HepG2 (cell line): ENCODE measurements at regions not wholly inside any gene's neighbourhood (a gene's known extent, or its start where the extent isn't known, plus 50 kb on each side); places are given as distances from the start of the nearest gene placed in this dataset.

ENCODE experiments used
- ATAC-seq: fragments of 200-7000 bp; cut with Tn5 transposase; 3 replicates; pipeline ENCODE4 v1.9.1; 2020; ENCODE audit warnings: mild to moderate bottlenecking, moderate library complexity
- BruUV-seq: library from RNA; stranded (reverse); fragments of 400-500 nt; replicated peaks from 2 replicates; lab custom pipeline; 2021; lab: Mats Ljungman, UMichigan
- CTCF ChIA-PET: fragments of 300-600 bp; formaldehyde crosslinking; extraction: SDS; loops from one replicate; lab custom pipeline; 2021; ENCODE audit warnings: low total read pairs, inconsistent platforms, low intra/inter-chr PET ratio; lab: Yijun Ruan, JAX
- POLR2A ChIA-PET: fragments of 350-600 bp; sonication (Branson Sonifier 250); formaldehyde crosslinking; loops from one replicate; lab custom pipeline; 2020; ENCODE audit warnings: antibody characterized with exemption, inconsistent platforms; lab: Yijun Ruan, JAX
- DNase-seq: peaks from one replicate; pipeline ENCODE4 v3.0.0-alpha.2; 2015; ENCODE audit warnings: low spot score
- FAIRE-seq: peaks from 3 replicates; lab custom pipeline; 2011; peaks lifted over from hg19 to GRCh38; lab: Jason Lieb, UNC
- H2AFZ ChIP-seq: one replicate; pipeline ENCODE4 v1.6.1; 2011; ENCODE audit warnings: low read length, inconsistent platforms
- H3K27ac ChIP-seq: fragments of 300-600 bp; 3 replicates; pipeline ENCODE4 v1.8.0; 2011; ENCODE audit warnings: mixed run types, mild to moderate bottlenecking, mixed read lengths, low read length, inconsistent platforms; ENCODE audit not compliant: insufficient read depth; ENCODE audit errors: extremely low read length
- H3K27me3 ChIP-seq, 2 experiments: fragments of 200-600 bp in 1 of 2; 2 replicates in 1 of 2; 3 replicates in 1 of 2; pipeline versions ENCODE4 v1.6.0 to v1.8.0; 2011; ENCODE audit warnings: low read length in 2 of 2, mild to moderate bottlenecking in 2 of 2, moderate library complexity in 2 of 2, inconsistent platforms in 1 of 2; ENCODE audit not compliant: insufficient read depth in 2 of 2, control insufficient read depth in 1 of 2
- H3K36me3 ChIP-seq, 2 experiments: fragments of 200-600 bp in 1 of 2; replicated peaks in 1 of 2; 2 replicates in 1 of 2; 3 replicates in 1 of 2; pipeline versions ENCODE4 v1.5.1 to v1.8.0; 2011; ENCODE audit warnings: low read length in 2 of 2, inconsistent platforms in 1 of 2; ENCODE audit not compliant: insufficient read depth in 2 of 2, control insufficient read depth in 1 of 2
- H3K4me1 ChIP-seq: 2 replicates; pipeline ENCODE4 v1.5.1; 2012; ENCODE audit warnings: low read length, inconsistent platforms; ENCODE audit not compliant: insufficient read depth
- H3K4me2 ChIP-seq: 2 replicates; pipeline ENCODE4 v1.6.0; 2011; ENCODE audit warnings: low read depth, low read length, inconsistent platforms
- H3K4me3 ChIP-seq, 3 experiments: fragments of 200-600 bp in 1 of 3; sonication (generic), shearing (Covaris generic) in 1 of 3; replicated peaks in 1 of 3; 2 replicates each; pipeline ENCODE4 v1.5.1; 2011 to 2016; ENCODE audit warnings: low read length in 3 of 3, inconsistent platforms in 2 of 3, low read depth in 2 of 3, mild to moderate bottlenecking in 2 of 3, control low read depth in 1 of 3, mixed read lengths in 1 of 3; ENCODE audit not compliant: insufficient read depth in 1 of 3
- H3K79me2 ChIP-seq: one replicate; pipeline ENCODE4 v1.6.1; 2011; ENCODE audit warnings: low read length, inconsistent platforms; ENCODE audit not compliant: insufficient read depth
- H3K9ac ChIP-seq: 2 replicates; pipeline ENCODE4 v1.6.0; 2011; ENCODE audit warnings: mild to moderate bottlenecking, low read depth, low read length, inconsistent platforms; ENCODE audit not compliant: insufficient read depth
- H3K9me3 ChIP-seq: 2 replicates; pipeline ENCODE4 v1.5.1; 2012; ENCODE audit warnings: mild to moderate bottlenecking, low read length
- H4K20me1 ChIP-seq: 2 replicates; pipeline ENCODE4 v1.6.0; 2011; ENCODE audit warnings: inconsistent platforms, mild to moderate bottlenecking, low read length, moderate library complexity; ENCODE audit not compliant: insufficient read depth
- KLF13 ChIP-seq: sonication (generic); formaldehyde crosslinking; IDR thresholded peaks from 2 replicates; pipeline ENCODE4 v1.4.0; 2020; ENCODE audit warnings: mild to moderate bottlenecking, missing genetic modification reagents
- MAFG ChIP-seq: sonication (generic); formaldehyde crosslinking; IDR thresholded peaks from 2 replicates; pipeline ENCODE4 v1.5.1; 2020; ENCODE audit warnings: mild to moderate bottlenecking, missing genetic modification reagents
- MIXL1 ChIP-seq: IDR thresholded peaks from 2 replicates; pipeline ENCODE4 v1.6.1; 2016
- PBX2 ChIP-seq: IDR thresholded peaks from 2 replicates; pipeline ENCODE4 v1.6.1; 2016; ENCODE audit warnings: control low read depth
- RBFOX2 ChIP-seq: fragments of 200-400 bp; formaldehyde crosslinking; IDR thresholded peaks from 2 replicates; pipeline ENCODE4 v1.6.1; 2017; ENCODE audit warnings: low read depth, mild to moderate bottlenecking, low read length
- SRSF9 ChIP-seq: fragments of 200-400 bp; formaldehyde crosslinking; IDR thresholded peaks from 2 replicates; pipeline ENCODE4 v1.6.1; 2018; ENCODE audit warnings: borderline replicate concordance, mild to moderate bottlenecking, low read depth, low read length; ENCODE audit not compliant: insufficient read depth, poor library complexity, severe bottlenecking
- ZNF232 ChIP-seq: sonication (generic); formaldehyde crosslinking; IDR thresholded peaks from 2 replicates; pipeline ENCODE4 v1.4.0; 2020; ENCODE audit warnings: missing genetic modification reagents, borderline replicate concordance
- in situ Hi-C: cut with HindIII; loops from 2 replicates; pipeline ENCODE4 v1.10.0; 2017; ENCODE audit warnings: low pct_unique_long_range_greater_than_20kb; ENCODE audit not compliant: extremely low pct_ligation_motif_present
- intact Hi-C: fragments of 100-400 bp; cut with micrococcal nuclease; formaldehyde crosslinking; loops from one replicate; pipeline ENCODE4 v1.10.0; 2022; ENCODE audit not compliant: unreplicated experiment
- TF ChIP-seq, protein P1 (sequence below): sonication (generic); formaldehyde crosslinking; IDR thresholded peaks from 2 replicates; pipeline ENCODE4 v1.5.0; 2020; ENCODE audit warnings: mild to moderate bottlenecking, missing genetic modification reagents

GRCh38 chr20:40341561-40341960 lies 347.5 kb downstream of the MAFB start:
- Histone ChIP-seq H3K27me3 (no peaks in the 10 kb centered on the region), H3K4me2 (no peak overlapping the region), H4K20me1 (no peaks in the 10 kb centered on the region), H3K36me3 (no peaks in the 10 kb centered on the region), H3K27ac (no peak overlapping the region), H3K79me2 (no peaks in the 10 kb centered on the region), H3K4me1 (no peaks in the 10 kb centered on the region), H3K4me3 (no peak overlapping the region), H3K9me3 (peaks cover 49% of the 10 kb centered on the region), H2AFZ (no peak overlapping the region), H3K9ac (no peak overlapping the region)
- POLR2A ChIA-PET: no interaction called here
- TF ChIP-seq PBX2 (CRISPR knock-in tag) (no peak), MAFG (CRISPR knock-in tag) (no peak), SRSF9 (no peak), RBFOX2 (no peak), KLF13 (no peak), MIXL1 (CRISPR knock-in tag) (no peak), ZNF232 (CRISPR knock-in tag) (no peak)
- TF ChIP-seq, protein P1, sequence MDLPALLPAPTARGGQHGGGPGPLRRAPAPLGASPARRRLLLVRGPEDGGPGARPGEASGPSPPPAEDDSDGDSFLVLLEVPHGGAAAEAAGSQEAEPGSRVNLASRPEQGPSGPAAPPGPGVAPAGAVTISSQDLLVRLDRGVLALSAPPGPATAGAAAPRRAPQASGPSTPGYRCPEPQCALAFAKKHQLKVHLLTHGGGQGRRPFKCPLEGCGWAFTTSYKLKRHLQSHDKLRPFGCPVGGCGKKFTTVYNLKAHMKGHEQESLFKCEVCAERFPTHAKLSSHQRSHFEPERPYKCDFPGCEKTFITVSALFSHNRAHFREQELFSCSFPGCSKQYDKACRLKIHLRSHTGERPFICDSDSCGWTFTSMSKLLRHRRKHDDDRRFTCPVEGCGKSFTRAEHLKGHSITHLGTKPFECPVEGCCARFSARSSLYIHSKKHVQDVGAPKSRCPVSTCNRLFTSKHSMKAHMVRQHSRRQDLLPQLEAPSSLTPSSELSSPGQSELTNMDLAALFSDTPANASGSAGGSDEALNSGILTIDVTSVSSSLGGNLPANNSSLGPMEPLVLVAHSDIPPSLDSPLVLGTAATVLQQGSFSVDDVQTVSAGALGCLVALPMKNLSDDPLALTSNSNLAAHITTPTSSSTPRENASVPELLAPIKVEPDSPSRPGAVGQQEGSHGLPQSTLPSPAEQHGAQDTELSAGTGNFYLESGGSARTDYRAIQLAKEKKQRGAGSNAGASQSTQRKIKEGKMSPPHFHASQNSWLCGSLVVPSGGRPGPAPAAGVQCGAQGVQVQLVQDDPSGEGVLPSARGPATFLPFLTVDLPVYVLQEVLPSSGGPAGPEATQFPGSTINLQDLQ: no peak
- no peak for DNase-seq
- CTCF ChIA-PET: no interaction called here
- intact Hi-C loops (loop anchor here (2.0 kb wide), 1 partner anchor 27 kb away; no protein-coding TSS in a partner anchor), in situ Hi-C loops (no loop called here)
- no peak for FAIRE-seq
- no peak for ATAC-seq
- no TSS peak for BruUV-seq
